Fibroblast of lung (primary cell): ENCODE measurements at regions not wholly inside any gene's neighbourhood (a gene's known extent, or its start where the extent isn't known, plus 50 kb on each side); places are given as distances from the start of the nearest gene placed in this dataset.

Experiments used
- EZH2 ChIP-seq: IDR thresholded peaks from 2 replicates; pipeline ENCODE4 v1.5.1; 2012; ENCODE audit warnings: low read length, control low read depth, mild to moderate bottlenecking; ENCODE audit errors: missing control alignments
- TF ChIP-seq, protein P1 (sequence below), 2 donors: IDR thresholded peaks in 1 of 2; conservative IDR thresholded peaks in 1 of 2; 1 replicate in 1 of 2; 2 replicates in 1 of 2; pipeline ENCODE4 v1.5.1; 2011 to 2012; ENCODE audit warnings: low read length in 2 of 2, control low read depth in 1 of 2, inconsistent platforms in 1 of 2, low read depth in 1 of 2, mild to moderate bottlenecking in 1 of 2

GRCh38 chr12:67433385-67434175 lies 164.4 kb downstream of the CAND1 start:
- TF ChIP-seq, protein P1, sequence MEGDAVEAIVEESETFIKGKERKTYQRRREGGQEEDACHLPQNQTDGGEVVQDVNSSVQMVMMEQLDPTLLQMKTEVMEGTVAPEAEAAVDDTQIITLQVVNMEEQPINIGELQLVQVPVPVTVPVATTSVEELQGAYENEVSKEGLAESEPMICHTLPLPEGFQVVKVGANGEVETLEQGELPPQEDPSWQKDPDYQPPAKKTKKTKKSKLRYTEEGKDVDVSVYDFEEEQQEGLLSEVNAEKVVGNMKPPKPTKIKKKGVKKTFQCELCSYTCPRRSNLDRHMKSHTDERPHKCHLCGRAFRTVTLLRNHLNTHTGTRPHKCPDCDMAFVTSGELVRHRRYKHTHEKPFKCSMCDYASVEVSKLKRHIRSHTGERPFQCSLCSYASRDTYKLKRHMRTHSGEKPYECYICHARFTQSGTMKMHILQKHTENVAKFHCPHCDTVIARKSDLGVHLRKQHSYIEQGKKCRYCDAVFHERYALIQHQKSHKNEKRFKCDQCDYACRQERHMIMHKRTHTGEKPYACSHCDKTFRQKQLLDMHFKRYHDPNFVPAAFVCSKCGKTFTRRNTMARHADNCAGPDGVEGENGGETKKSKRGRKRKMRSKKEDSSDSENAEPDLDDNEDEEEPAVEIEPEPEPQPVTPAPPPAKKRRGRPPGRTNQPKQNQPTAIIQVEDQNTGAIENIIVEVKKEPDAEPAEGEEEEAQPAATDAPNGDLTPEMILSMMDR (conservative IDR thresholded peaks at IDR 0.05 in 1 of 2, IDR thresholded peaks at IDR 0.05 in 1 of 2; ENCODE audit: low read depth in 1 of 2, low read length in 2 of 2) = no peak
- no peak for TF ChIP-seq EZH2
